Fibroblast of peridontal ligament (primary cell): ENCODE measurements at regions not wholly inside any gene's neighbourhood (a gene's known extent, or its start where the extent isn't known, plus 50 kb on each side); places are given as distances from the start of the nearest gene placed in this dataset.
"Not testable (repeated sequence)": the region's sequence is repeated elsewhere in the genome, so short reads cannot be mapped to it uniquely, and the experiment has no call there.

ENCODE experiments used
- DNase-seq: peaks from one replicate; pipeline ENCODE4 v3.0.0-alpha.2; 2010; ENCODE audit errors: extremely low read depth

DNA sequence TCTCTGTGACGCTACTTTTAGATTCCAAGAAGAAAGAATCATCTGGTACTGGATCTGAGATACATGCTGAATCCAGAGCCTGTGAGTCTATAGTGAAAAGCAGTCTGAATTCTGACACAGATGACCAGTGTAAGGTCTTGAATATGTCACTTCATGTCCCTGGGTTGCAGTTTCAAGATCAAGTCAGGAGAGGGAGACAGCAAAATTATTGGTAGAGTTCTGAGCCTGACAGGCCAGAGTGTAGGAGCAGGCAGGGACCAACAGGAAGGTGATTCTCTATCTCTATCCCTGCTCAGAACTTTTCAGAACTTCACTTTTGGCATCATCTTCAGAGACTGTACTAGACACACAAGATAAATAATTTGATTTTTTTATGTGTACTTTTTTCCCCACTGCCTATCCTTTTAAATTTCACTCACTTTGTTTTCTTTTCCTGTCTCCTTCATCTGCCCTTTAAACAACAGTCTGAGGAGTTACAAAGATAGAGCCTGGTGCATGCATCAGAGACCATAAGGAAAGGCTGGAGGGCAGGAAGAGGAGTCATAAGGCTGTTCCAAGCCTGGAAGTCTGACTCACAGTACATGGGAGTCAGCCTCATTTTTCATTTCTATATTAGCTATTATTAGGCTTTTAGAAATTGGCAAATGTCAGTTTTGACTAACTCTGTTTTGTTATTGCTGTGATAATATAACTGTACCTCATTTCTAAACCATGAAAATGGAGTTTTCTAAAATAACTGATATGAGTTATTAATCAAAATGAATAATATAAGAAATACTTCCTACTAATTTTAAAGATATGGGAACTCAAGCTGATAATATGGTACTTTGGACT lies 120.2 kb upstream of the TMEM229A start:
- peak; percentile 3 for DNase-seq

DNA sequence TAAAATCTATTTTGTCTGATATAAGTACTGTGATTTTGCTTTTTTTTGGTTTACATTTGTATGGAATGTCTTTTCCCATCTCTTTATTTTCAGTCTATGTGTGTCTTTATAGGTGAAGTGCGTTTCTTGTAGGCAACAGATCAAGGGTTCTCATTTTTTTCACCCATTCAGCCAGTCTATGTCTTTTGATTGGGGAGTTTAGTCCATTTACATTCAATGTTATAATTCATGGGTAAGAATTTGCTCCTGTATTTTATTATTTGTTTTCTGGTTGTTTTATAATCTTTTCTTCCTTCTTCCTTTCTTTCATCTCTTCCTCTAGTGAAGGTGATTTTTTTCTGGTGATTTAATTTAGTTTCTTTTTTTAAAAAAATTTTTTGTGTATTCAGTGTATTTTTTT lies 104.8 kb upstream of the TMEM229A start:
- DNase-seq = no peak

DNA sequence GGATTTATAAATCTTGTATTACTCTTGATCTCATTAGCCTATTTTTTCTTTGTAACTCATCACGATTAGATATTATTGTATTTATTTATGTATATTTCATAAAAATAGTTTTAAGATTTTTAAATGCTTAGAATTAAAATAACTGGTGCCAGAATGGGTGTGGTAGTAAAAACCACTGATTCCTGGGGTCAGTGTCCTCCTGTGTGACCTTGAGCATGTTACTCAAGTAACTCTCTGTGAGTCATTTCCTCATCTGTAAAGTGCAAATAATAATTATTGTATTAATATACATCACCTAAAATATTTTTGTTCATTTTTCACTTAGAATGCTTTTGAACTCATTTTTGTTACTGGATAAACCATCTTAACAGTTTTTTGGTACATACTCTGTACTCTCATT lies 91.3 kb upstream of the TMEM229A start:
- no peak for DNase-seq

DNA sequence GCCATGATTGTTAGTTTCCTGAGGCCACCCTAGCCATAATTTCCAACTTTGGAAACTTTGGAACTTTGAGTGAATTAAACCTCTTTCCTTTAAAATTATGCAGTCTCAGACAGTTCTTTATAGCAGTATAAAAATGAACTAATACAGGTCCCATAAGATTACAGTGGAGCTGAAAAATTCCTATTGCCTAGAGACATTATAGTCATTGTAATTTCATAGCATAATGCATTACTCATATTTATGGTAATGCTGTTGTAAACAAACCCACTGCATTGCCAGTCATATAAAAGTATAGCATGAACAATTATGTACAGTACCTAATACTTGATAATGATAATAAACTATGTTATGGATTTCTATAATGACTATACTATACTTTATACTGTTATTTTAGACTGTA lies 88.0 kb upstream of the TMEM229A start:
- no peak for DNase-seq

DNA sequence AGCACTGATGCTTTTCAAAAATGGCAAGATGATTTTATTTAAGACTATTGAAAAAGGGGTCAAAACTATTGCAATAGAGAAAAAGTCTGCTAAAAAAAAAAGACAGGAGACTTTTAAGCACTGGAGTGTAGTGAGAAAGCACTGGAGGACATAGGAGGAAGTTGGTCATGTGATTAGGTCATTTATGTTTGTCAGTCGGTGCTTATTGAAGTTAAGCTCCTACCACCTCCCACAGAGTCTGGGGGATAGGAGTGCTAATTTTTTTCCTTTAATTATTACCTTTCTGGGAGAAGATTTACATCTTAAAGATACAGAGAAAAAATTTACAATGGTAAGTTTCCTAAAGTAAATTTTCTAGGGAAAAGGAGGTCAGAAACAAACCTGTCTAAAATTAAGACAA lies 80.2 kb upstream of the TMEM229A start:
- no peak for DNase-seq

DNA sequence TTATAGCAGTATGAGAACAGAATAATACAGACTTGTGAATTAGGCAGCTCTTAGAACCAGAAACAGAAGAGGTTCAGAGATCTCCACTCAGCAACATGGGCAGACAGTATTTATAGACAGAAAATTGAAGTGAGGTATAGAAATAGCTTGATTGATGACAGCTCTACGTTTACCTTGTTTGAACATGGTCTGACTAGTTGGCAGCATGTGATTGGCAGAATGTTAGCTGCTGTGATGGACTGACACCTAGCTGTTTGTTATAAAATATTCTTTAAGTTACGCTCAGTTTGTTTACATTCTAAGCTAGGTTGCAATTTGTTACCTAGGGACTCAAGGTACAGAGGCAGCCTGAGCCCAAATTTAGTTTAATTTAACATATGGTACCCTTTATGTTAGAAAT lies 73.7 kb upstream of the TMEM229A start:
- DNase-seq = no peak

DNA sequence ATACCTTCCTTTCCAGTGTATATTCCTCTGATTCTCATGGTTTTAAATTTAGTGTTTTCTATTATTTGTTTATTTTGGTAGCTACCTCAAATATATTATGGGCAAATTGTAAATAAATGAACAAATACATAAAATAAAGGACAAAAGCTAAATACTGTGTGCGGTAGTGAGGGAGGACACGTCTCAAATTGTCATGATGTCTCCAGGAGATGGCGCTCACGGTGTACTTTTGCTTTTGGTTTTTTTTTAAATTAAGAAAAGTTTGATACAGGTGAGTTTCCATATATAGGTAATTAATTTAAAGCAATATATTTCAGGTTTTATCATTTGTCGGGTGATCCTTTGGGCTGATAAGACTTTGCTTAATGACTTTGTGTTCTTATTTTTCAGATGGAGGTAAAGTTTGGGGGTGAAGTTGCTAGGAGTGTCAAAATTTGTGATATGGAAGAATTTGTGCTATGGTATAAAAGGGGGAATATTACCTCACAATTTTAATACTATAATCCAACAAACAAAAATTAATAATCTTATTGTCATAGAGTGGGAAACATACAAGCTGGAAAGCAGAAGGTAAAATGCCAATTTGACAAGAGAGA lies 68.4 kb upstream of the TMEM229A start:
- no peak for DNase-seq

DNA sequence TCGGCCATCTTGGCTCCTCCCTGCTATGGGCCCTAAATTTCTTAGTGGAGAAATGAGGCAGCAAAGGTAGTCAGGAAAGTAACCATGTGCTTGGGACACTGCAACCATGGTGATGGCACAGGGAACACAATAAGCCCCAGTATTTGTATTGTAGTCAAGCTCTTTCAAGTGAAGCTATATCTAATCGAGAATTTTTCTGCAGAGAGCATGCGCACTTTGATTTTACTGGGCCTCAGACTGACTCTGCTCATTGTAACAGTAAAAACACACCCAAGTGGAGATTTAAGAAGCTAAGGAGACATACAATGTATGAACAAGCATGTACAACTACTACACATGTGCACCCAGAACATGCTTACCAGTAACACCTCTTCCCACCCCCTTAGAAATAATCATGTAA lies 67.3 kb upstream of the TMEM229A start:
- no peak for DNase-seq

DNA sequence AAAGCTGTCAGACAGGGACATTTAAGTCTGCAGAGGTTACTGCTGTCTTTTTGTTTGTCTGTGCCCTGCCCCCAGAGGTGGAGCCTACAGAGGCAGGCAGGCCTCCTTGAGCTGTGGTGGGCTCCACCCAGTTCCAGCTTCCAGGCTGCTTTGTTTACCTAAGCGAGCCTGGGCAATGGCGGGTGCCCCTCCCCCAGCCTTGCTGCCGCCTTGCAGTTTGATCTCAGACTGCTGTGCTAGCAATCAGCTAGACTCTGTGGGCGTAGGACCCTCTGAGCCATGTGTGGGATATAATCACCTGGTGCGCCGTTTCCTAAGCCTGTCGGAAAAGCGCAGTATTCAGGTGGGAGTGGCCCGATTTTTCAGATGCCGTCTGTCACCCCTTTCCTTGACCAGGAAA lies 66.7 kb upstream of the TMEM229A start:
- DNase-seq = not testable (repeated sequence)

DNA sequence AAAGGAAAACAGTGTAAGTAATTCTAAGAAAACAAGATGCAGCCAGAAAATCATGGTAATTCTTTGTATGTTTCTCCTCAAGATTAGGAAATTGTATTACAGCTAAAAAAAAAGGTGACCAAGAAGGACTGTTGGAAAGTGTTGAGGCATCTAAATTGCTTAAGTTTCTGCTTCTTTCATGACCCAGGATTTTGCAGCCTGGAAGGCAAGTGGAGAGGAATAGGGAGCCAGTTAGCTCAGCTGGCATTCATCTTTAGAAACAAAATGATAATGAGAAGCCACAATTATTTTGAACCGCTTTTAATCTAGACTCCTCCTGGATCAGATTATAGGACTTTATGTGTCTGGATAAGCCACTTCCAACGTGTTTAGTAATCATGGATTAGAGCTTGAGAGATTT lies 56.8 kb upstream of the TMEM229A start:
- no peak for DNase-seq

DNA sequence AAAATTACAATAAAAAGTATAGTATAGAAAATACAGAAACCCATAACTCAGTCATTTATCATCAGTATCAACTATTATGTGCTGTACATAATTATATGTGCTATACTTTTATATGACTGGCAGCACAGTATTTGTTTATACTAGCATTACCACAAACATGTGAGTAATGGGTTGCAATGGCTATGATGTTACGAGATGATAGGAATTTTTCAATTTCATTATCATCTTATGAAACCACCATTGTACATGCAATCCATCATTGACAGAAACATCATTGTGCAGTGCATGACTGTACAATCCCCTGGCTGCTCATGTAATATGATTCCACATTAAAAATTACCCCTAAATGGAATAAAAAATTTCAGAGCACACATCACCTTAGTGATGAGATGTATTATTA lies 55.7 kb upstream of the TMEM229A start:
- no peak for DNase-seq

DNA sequence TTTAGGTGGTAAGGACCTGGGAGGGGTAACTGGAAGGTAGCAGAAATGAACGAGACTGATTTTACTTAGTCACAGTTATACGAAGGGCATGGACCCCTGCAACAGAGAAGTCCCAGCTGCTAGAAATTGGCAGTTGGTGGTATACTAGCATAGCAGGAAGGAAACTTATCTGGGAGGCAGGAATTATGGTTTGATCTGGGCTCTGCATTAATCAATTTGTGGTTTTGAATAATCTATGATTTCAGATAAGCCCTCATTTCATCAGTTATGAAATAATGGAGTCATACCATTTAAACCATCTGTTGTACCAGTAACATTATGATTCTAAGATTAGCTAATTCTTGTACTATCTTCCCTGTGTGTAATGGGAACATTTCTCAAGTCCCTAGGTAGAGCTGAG lies 54.0 kb upstream of the TMEM229A start:
- DNase-seq = no peak

DNA sequence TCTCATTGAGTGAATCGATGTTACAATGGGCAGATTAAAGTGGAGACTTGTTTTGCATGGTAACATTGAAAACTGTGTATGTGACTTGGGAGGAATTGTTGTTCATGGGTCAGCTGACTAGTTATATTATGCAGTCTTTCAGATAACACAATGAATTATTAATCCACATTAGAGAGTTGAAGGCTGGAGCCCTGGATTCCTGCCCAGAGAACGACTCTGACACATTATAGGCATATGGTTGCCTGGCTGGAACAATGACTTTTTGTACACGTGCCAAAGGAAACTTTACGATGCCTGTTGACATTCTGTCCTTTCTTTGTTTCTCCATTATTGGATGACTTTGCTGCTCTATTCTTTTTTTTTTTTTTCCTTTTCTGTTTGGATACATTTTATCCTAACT lies 52.3 kb upstream of the TMEM229A start:
- no peak for DNase-seq

DNA sequence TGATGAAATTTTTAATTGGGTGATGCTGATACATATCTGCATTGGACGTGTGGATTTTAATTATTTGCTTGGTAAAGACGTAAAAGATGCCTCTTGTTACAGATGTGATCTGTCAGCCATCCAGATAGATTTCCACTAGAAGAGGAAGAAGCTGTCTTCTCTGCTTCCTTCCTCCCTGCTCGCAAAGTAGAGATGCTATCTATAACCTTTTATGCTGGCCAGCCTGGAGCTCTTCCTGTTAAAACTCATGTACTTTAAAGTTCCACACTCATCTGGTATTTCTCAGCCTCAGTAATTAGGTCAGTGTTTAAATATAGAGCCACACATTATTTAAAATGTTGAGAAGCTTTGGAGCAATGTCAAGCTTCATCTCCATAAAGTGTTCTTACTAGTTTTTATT lies 51.2 kb upstream of the TMEM229A start:
- no peak for DNase-seq
